WTC11 (cell line): ENCODE measurements at regions not wholly inside any gene's neighbourhood (a gene's known extent, or its start where the extent isn't known, plus 50 kb on each side); places are given as distances from the start of the nearest gene placed in this dataset.

ENCODE experiments used
- ATAC-seq: fragments of 200-7000 bp; cut with Tn5 transposase; 2 replicates; pipeline ENCODE4 v1.10.0; 2021; ENCODE audit warnings: mild to moderate bottlenecking, moderate library complexity
- CTCF ChIA-PET: fragments of 300-600 bp; sonication (Branson Sonifier 250); formaldehyde crosslinking; loops from one replicate; lab custom pipeline; 2021; ENCODE audit warnings: antibody characterized with exemption; lab: Charles Lee
- POLR2A ChIA-PET: fragments of 350-600 bp; sonication (Branson Sonifier 250); formaldehyde crosslinking; loops from one replicate; lab custom pipeline; 2021; ENCODE audit warnings: antibody characterized with exemption; lab: Charles Lee
- DNase-seq: peaks from one replicate; pipeline ENCODE4 v3.0.0; 2021; ENCODE audit warnings: low spot score
- H3K27ac Mint-ChIP-seq: 2 replicates; pipeline ENCODE4 v1.8.0; 2021; ENCODE audit warnings: mixed read lengths
- H3K27me3 Mint-ChIP-seq: 2 replicates; pipeline ENCODE4 v1.8.0; 2021; ENCODE audit warnings: low read depth, mild to moderate bottlenecking, moderate library complexity, mixed read lengths
- H3K36me3 Mint-ChIP-seq: 2 replicates; pipeline ENCODE4 v1.8.0; 2021; ENCODE audit warnings: mixed read lengths
- H3K4me1 Mint-ChIP-seq: 2 replicates; pipeline ENCODE4 v1.8.0; 2022; ENCODE audit warnings: mixed read lengths
- H3K4me3 Mint-ChIP-seq: 2 replicates; pipeline ENCODE4 v1.8.0; 2021; ENCODE audit warnings: mild to moderate bottlenecking, moderate library complexity, mixed read lengths
- H3K9me3 Mint-ChIP-seq: 2 replicates; pipeline ENCODE4 v1.8.0; 2021; ENCODE audit warnings: mixed read lengths
- CBFB ChIP-seq: sonication (generic); formaldehyde crosslinking; IDR thresholded peaks from 2 replicates; pipeline ENCODE4 v1.8.1; 2022; ENCODE audit warnings: mild to moderate bottlenecking, low read depth, missing genetic modification reagents
- ESRRA ChIP-seq: sonication (generic); formaldehyde crosslinking; IDR thresholded peaks from 2 replicates; pipeline ENCODE4 v1.8.1; 2022; ENCODE audit warnings: mild to moderate bottlenecking, missing genetic modification reagents, borderline replicate concordance
- SMAD4 ChIP-seq: sonication (generic); formaldehyde crosslinking; IDR thresholded peaks from 2 replicates; pipeline ENCODE4 v1.8.0; 2022; ENCODE audit warnings: mild to moderate bottlenecking, missing genetic modification reagents
- TP53 ChIP-seq: sonication (generic); formaldehyde crosslinking; IDR thresholded peaks from 2 replicates; pipeline ENCODE4 v1.8.1; 2023; ENCODE audit warnings: mild to moderate bottlenecking, missing genetic modification reagents
- ZNF396 ChIP-seq: fragments of 250-450 bp; sonication (Bioruptor Pico); IDR thresholded peaks from 2 replicates; pipeline ENCODE4 v1.8.0; 2021; ENCODE audit warnings: mild to moderate bottlenecking, moderate library complexity, borderline replicate concordance
- TF ChIP-seq, protein P1 (sequence below): sonication (generic); formaldehyde crosslinking; conservative IDR thresholded peaks from 2 replicates; pipeline ENCODE4 v1.8.1; 2022; ENCODE audit warnings: mild to moderate bottlenecking, missing genetic modification reagents
- TF ChIP-seq, protein P2 (sequence below): sonication (generic); formaldehyde crosslinking; IDR thresholded peaks from 2 replicates; pipeline ENCODE4 v1.8.0; 2023; ENCODE audit warnings: missing genetic modification reagents, mild to moderate bottlenecking, borderline replicate concordance
- TF ChIP-seq, protein P3 (sequence below): sonication (generic); formaldehyde crosslinking; IDR thresholded peaks from 2 replicates; pipeline ENCODE4 v1.8.0; 2022; ENCODE audit warnings: missing genetic modification reagents
- TF ChIP-seq, protein P4 (sequence below): sonication (generic); formaldehyde crosslinking; conservative IDR thresholded peaks from 2 replicates; pipeline ENCODE4 v1.8.1; 2023; ENCODE audit warnings: mild to moderate bottlenecking, low read depth, missing genetic modification reagents, moderate library complexity
- TF ChIP-seq, protein P5 (sequence below): sonication (generic); formaldehyde crosslinking; IDR thresholded peaks from 2 replicates; pipeline ENCODE4 v1.8.1; 2023; ENCODE audit warnings: mild to moderate bottlenecking, missing genetic modification reagents, moderate library complexity
- TF ChIP-seq, protein P6 (sequence below): sonication (generic); formaldehyde crosslinking; IDR thresholded peaks from 2 replicates; pipeline ENCODE4 v1.8.1; 2023; ENCODE audit warnings: mild to moderate bottlenecking, missing genetic modification reagents, borderline replicate concordance
- TF ChIP-seq, protein P7 (sequence below): sonication (generic); formaldehyde crosslinking; IDR thresholded peaks from 2 replicates; pipeline ENCODE4 v1.8.0; 2022; ENCODE audit warnings: mild to moderate bottlenecking, missing genetic modification reagents

DNA sequence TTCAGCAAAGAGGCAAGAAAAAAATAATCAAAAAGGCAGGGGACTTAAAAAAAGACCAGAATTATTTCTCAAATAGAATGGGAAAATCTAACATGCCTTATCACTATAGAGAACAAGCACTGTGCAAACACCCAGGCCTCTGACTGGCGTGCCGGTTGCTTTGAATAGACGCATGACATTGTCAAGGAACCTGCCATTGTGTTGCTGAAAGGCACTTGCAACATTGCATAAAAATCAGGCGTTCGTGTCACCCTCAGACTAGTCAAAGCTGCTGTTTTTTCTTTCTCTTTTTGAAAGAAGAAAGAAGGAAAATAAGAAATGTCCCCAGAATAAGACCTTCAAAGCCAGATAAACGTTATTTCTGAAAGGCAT, 549.3 kb upstream of the CADM1 start (continued):
- TF ChIP-seq ESRRA (no peak), SMAD4 (CRISPR knock-in tag) (no peak), CBFB (CRISPR knock-in tag) (no peak), TP53 (CRISPR knock-in tag) (no peak)
- TF ChIP-seq, protein P1, sequence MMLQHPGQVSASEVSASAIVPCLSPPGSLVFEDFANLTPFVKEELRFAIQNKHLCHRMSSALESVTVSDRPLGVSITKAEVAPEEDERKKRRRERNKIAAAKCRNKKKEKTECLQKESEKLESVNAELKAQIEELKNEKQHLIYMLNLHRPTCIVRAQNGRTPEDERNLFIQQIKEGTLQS (CRISPR knock-in tag), result no peak
- TF ChIP-seq, protein P2, sequence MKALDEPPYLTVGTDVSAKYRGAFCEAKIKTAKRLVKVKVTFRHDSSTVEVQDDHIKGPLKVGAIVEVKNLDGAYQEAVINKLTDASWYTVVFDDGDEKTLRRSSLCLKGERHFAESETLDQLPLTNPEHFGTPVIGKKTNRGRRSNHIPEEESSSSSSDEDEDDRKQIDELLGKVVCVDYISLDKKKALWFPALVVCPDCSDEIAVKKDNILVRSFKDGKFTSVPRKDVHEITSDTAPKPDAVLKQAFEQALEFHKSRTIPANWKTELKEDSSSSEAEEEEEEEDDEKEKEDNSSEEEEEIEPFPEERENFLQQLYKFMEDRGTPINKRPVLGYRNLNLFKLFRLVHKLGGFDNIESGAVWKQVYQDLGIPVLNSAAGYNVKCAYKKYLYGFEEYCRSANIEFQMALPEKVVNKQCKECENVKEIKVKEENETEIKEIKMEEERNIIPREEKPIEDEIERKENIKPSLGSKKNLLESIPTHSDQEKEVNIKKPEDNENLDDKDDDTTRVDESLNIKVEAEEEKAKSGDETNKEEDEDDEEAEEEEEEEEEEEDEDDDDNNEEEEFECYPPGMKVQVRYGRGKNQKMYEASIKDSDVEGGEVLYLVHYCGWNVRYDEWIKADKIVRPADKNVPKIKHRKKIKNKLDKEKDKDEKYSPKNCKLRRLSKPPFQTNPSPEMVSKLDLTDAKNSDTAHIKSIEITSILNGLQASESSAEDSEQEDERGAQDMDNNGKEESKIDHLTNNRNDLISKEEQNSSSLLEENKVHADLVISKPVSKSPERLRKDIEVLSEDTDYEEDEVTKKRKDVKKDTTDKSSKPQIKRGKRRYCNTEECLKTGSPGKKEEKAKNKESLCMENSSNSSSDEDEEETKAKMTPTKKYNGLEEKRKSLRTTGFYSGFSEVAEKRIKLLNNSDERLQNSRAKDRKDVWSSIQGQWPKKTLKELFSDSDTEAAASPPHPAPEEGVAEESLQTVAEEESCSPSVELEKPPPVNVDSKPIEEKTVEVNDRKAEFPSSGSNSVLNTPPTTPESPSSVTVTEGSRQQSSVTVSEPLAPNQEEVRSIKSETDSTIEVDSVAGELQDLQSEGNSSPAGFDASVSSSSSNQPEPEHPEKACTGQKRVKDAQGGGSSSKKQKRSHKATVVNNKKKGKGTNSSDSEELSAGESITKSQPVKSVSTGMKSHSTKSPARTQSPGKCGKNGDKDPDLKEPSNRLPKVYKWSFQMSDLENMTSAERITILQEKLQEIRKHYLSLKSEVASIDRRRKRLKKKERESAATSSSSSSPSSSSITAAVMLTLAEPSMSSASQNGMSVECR (CRISPR knock-in tag), result no peak
- TF ChIP-seq, protein P3, sequence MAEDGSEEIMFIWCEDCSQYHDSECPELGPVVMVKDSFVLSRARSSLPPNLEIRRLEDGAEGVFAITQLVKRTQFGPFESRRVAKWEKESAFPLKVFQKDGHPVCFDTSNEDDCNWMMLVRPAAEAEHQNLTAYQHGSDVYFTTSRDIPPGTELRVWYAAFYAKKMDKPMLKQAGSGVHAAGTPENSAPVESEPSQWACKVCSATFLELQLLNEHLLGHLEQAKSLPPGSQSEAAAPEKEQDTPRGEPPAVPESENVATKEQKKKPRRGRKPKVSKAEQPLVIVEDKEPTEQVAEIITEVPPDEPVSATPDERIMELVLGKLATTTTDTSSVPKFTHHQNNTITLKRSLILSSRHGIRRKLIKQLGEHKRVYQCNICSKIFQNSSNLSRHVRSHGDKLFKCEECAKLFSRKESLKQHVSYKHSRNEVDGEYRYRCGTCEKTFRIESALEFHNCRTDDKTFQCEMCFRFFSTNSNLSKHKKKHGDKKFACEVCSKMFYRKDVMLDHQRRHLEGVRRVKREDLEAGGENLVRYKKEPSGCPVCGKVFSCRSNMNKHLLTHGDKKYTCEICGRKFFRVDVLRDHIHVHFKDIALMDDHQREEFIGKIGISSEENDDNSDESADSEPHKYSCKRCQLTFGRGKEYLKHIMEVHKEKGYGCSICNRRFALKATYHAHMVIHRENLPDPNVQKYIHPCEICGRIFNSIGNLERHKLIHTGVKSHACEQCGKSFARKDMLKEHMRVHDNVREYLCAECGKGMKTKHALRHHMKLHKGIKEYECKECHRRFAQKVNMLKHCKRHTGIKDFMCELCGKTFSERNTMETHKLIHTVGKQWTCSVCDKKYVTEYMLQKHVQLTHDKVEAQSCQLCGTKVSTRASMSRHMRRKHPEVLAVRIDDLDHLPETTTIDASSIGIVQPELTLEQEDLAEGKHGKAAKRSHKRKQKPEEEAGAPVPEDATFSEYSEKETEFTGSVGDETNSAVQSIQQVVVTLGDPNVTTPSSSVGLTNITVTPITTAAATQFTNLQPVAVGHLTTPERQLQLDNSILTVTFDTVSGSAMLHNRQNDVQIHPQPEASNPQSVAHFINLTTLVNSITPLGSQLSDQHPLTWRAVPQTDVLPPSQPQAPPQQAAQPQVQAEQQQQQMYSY (CRISPR knock-in tag), result no peak
- TF ChIP-seq, protein P4, sequence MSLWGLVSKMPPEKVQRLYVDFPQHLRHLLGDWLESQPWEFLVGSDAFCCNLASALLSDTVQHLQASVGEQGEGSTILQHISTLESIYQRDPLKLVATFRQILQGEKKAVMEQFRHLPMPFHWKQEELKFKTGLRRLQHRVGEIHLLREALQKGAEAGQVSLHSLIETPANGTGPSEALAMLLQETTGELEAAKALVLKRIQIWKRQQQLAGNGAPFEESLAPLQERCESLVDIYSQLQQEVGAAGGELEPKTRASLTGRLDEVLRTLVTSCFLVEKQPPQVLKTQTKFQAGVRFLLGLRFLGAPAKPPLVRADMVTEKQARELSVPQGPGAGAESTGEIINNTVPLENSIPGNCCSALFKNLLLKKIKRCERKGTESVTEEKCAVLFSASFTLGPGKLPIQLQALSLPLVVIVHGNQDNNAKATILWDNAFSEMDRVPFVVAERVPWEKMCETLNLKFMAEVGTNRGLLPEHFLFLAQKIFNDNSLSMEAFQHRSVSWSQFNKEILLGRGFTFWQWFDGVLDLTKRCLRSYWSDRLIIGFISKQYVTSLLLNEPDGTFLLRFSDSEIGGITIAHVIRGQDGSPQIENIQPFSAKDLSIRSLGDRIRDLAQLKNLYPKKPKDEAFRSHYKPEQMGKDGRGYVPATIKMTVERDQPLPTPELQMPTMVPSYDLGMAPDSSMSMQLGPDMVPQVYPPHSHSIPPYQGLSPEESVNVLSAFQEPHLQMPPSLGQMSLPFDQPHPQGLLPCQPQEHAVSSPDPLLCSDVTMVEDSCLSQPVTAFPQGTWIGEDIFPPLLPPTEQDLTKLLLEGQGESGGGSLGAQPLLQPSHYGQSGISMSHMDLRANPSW, result no peak
- TF ChIP-seq, all 79 proteins: peak for 0

DNA sequence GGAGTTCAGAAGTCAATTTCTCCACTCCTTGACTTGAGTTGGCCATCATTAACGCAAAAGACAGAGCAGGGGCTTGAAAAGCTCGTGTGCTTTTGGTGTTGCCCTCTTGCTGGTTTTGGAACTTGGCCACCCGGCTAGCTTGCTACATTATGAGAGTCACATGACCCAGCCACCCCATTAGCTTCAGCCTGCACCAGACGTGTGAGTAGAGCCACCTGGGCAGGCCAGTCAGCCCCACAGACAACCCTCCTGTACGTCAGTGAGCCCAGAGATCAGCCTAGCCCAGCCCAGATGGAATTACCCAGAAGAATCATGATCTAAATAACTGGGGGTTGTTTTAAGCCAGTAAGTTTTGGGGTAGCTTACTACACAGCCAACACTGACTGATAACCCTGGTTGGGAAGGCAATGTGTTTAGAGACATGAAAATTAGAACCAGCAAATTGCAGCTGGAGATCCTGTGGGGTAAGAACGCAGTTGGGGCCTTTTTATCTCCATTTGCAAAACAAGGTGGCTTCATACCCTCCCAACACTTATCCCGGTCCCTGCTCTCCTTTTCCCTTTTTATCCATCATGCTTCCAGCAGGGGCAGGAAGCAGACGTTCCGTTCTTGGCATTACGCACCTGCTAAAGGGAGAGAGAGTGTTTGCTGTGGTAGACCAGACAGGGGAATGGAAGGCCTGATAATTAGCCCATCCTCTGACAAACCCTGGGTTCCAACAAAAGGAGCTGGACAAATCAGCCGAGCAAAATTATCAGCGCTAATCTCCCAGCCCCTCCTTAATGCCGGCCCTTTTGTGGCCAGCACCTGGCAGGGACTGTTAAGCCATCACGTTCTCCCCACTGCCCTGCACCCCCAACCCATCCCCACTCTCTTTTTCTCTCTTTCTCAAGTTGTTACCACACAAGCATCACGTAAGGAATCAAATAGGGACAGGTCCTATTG, 548.7 kb upstream of the CADM1 start:
- DNase-seq (no peak), ATAC-seq (peak; percentile 81)
- Mint-ChIP-seq H3K27ac (no peak overlapping the region), H3K9me3 (no peaks in the 10 kb centered on the region), H3K4me3 (peak overlapping the region; percentile 45), H3K36me3 (no peaks in the 10 kb centered on the region), H3K27me3 (peaks cover 16% of the 10 kb centered on the region), H3K4me1 (peaks cover 27% of the 10 kb centered on the region)
- ChIA-PET CTCF (interaction anchor here (0.8 to 1.6 kb wide), 5 partner anchors 20 to 163 kb away, joined by 3 to 5 read pairs (median 5); no protein-coding TSS in a partner anchor), POLR2A (interaction anchor here (1.0 kb wide), 1 partner anchor 26 kb away, joined by 4 read pairs; no protein-coding TSS in a partner anchor)
- TF ChIP-seq, protein P5, sequence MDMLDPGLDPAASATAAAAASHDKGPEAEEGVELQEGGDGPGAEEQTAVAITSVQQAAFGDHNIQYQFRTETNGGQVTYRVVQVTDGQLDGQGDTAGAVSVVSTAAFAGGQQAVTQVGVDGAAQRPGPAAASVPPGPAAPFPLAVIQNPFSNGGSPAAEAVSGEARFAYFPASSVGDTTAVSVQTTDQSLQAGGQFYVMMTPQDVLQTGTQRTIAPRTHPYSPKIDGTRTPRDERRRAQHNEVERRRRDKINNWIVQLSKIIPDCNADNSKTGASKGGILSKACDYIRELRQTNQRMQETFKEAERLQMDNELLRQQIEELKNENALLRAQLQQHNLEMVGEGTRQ (CRISPR knock-in tag), result peak; percentile 75
- no peak for TF ChIP-seq ZNF396
- TF ChIP-seq, protein P6, sequence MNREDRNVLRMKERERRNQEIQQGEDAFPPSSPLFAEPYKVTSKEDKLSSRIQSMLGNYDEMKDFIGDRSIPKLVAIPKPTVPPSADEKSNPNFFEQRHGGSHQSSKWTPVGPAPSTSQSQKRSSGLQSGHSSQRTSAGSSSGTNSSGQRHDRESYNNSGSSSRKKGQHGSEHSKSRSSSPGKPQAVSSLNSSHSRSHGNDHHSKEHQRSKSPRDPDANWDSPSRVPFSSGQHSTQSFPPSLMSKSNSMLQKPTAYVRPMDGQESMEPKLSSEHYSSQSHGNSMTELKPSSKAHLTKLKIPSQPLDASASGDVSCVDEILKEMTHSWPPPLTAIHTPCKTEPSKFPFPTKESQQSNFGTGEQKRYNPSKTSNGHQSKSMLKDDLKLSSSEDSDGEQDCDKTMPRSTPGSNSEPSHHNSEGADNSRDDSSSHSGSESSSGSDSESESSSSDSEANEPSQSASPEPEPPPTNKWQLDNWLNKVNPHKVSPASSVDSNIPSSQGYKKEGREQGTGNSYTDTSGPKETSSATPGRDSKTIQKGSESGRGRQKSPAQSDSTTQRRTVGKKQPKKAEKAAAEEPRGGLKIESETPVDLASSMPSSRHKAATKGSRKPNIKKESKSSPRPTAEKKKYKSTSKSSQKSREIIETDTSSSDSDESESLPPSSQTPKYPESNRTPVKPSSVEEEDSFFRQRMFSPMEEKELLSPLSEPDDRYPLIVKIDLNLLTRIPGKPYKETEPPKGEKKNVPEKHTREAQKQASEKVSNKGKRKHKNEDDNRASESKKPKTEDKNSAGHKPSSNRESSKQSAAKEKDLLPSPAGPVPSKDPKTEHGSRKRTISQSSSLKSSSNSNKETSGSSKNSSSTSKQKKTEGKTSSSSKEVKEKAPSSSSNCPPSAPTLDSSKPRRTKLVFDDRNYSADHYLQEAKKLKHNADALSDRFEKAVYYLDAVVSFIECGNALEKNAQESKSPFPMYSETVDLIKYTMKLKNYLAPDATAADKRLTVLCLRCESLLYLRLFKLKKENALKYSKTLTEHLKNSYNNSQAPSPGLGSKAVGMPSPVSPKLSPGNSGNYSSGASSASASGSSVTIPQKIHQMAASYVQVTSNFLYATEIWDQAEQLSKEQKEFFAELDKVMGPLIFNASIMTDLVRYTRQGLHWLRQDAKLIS (CRISPR knock-in tag), result no peak
- TF ChIP-seq, protein P7, sequence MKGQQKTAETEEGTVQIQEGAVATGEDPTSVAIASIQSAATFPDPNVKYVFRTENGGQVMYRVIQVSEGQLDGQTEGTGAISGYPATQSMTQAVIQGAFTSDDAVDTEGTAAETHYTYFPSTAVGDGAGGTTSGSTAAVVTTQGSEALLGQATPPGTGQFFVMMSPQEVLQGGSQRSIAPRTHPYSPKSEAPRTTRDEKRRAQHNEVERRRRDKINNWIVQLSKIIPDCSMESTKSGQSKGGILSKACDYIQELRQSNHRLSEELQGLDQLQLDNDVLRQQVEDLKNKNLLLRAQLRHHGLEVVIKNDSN, result peak; percentile 60
